Endothelial cell of umbilical vein (primary cell): ENCODE measurements at regions not wholly inside any gene's neighbourhood (a gene's known extent, or its start where the extent isn't known, plus 50 kb on each side); places are given as distances from the start of the nearest gene placed in this dataset.

Source experiments
- EZH2 ChIP-seq: IDR thresholded peaks from 2 replicates; pipeline ENCODE4 v1.6.1; 2012; ENCODE audit warnings: borderline replicate concordance, low read depth, mild to moderate bottlenecking, moderate library complexity, low read length, inconsistent platforms; ENCODE audit not compliant: severe bottlenecking
- FOS ChIP-seq: IDR thresholded peaks from 2 replicates; pipeline ENCODE4 v1.6.1; 2011; ENCODE audit warnings: mild to moderate bottlenecking, low read length, moderate library complexity, borderline replicate concordance; ENCODE audit not compliant: insufficient read depth
- GATA2 ChIP-seq: IDR thresholded peaks from 2 replicates; pipeline ENCODE4 v1.7.0; 2011; ENCODE audit warnings: low read depth, mild to moderate bottlenecking, moderate library complexity, mixed read lengths, low read length; ENCODE audit not compliant: insufficient read length, insufficient read depth
- JUN ChIP-seq: IDR thresholded peaks from 2 replicates; pipeline ENCODE4 v1.6.1; 2011; ENCODE audit warnings: borderline replicate concordance, low read depth; ENCODE audit not compliant: insufficient read length, insufficient read depth
- MYC ChIP-seq: IDR thresholded peaks from one replicate; pipeline ENCODE4 v1.6.1; 2011; ENCODE audit warnings: mild to moderate bottlenecking, low read depth, low read length
- POLR2A ChIP-seq: IDR thresholded peaks from 2 replicates; pipeline ENCODE4 v1.6.1; 2012; ENCODE audit warnings: low read depth, mild to moderate bottlenecking, control low read depth, low read length
- POLR2AphosphoS5 ChIP-seq: IDR thresholded peaks from 2 replicates; pipeline ENCODE4 v1.6.1; 2012; ENCODE audit warnings: low read depth, mild to moderate bottlenecking, control low read depth, low read length, moderate library complexity; ENCODE audit not compliant: insufficient read depth
- TF ChIP-seq, protein P1 (sequence below), 2 donors: IDR thresholded peaks; 1 replicate in 1 of 2; 2 replicates in 1 of 2; pipeline ENCODE4 v1.5.1; 2011; ENCODE audit warnings: low read length in 2 of 2, mild to moderate bottlenecking in 2 of 2, moderate library complexity in 2 of 2, control low read depth in 1 of 2, inconsistent platforms in 1 of 2, low read depth in 1 of 2; ENCODE audit not compliant: insufficient read depth in 1 of 2; ENCODE audit errors: extremely low read depth in 1 of 2
- TF ChIP-seq, protein P2 (sequence below): IDR thresholded peaks from 2 replicates; pipeline ENCODE4 v1.6.1; 2011; ENCODE audit not compliant: insufficient read depth, insufficient read length

DNA sequence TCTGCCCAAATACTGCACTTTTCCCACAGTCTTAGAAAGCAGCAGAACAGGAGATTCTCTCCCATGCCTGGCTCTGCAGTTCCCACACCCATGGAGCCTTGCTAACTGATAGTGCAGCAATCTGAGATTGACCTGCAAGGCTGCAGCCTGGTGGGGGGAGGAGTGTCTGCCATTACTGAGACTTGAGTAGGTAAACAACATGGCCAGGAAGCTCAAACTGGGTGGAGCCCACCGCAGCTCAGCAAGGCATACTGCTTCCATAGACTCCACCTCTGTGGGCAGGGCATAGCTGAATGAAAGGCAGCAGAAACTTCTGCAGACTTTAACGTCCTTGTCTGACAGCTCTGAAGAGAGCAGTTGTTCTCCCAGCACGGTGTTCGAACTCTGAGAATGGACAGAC, 358.5 kb upstream of the PCDH9 start:
- TF ChIP-seq, protein P1, sequence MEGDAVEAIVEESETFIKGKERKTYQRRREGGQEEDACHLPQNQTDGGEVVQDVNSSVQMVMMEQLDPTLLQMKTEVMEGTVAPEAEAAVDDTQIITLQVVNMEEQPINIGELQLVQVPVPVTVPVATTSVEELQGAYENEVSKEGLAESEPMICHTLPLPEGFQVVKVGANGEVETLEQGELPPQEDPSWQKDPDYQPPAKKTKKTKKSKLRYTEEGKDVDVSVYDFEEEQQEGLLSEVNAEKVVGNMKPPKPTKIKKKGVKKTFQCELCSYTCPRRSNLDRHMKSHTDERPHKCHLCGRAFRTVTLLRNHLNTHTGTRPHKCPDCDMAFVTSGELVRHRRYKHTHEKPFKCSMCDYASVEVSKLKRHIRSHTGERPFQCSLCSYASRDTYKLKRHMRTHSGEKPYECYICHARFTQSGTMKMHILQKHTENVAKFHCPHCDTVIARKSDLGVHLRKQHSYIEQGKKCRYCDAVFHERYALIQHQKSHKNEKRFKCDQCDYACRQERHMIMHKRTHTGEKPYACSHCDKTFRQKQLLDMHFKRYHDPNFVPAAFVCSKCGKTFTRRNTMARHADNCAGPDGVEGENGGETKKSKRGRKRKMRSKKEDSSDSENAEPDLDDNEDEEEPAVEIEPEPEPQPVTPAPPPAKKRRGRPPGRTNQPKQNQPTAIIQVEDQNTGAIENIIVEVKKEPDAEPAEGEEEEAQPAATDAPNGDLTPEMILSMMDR (IDR thresholded peaks at IDR 0.05; ENCODE audit: extremely low read depth in 1 of 2, insufficient read depth in 1 of 2, low read depth in 1 of 2, low read length in 2 of 2) = no peak
- TF ChIP-seq POLR2AphosphoS5 (no peak), FOS (no peak), POLR2A (no peak), JUN (no peak), EZH2 (no peak), MYC (no peak), GATA2 (no peak)
- TF ChIP-seq, protein P2, sequence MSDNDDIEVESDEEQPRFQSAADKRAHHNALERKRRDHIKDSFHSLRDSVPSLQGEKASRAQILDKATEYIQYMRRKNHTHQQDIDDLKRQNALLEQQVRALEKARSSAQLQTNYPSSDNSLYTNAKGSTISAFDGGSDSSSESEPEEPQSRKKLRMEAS = no peak
